ENCODE measurements at regions not wholly inside any gene's neighbourhood (a gene's known extent, or its start where the extent isn't known, plus 50 kb on each side); places are given as distances from the start of the nearest gene placed in this dataset.
"Not testable (repeated sequence)": the region's sequence is repeated elsewhere in the genome, so short reads cannot be mapped to it uniquely, and the experiment has no call there.

DNA sequence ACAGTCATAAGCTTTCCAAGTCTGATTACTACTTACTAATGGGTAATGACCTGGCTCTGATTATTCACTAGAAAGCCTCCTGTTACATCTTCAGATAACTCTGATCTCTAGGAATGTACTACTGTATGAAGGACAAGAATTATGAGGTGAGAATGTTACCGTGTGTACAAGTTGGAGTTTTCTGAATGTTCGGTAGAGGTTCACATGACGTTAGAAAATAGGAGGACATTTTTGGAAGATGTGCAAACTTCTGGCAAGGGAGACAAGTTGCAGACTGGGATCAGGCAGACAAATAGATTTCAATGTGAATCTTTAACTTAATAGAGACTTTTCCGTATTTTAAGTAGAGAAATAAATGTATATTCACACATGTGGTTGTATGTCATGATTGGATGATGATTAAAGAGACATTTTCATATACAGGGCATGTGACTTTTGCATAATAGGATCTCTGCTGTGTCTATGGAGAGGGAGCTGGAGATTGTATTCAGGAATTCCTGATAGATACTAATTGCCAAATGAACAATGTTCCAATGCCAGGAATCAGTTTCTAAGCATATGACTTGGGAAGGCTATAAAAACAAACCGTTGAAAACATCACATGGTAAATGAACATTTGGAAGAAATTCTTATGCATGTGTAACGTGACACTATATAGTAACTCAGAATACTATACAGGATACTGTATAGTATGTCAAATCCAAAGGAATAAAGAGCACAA lies 1695.8 kb upstream of the PIK3C3 start:
- Histone ChIP-seq H3K36me3 (no peaks in the 10 kb centered on the region), H3K27ac (no peak overlapping the region), H3K27me3 (no peaks in the 10 kb centered on the region), H3K4me1 (no peaks in the 10 kb centered on the region), H3K9me3 (peaks cover 0 to 3% (median 0%) of the 10 kb centered on the region in 4 donors), H3K4me3 (no peak overlapping the region)
- TF ChIP-seq, protein P1, sequence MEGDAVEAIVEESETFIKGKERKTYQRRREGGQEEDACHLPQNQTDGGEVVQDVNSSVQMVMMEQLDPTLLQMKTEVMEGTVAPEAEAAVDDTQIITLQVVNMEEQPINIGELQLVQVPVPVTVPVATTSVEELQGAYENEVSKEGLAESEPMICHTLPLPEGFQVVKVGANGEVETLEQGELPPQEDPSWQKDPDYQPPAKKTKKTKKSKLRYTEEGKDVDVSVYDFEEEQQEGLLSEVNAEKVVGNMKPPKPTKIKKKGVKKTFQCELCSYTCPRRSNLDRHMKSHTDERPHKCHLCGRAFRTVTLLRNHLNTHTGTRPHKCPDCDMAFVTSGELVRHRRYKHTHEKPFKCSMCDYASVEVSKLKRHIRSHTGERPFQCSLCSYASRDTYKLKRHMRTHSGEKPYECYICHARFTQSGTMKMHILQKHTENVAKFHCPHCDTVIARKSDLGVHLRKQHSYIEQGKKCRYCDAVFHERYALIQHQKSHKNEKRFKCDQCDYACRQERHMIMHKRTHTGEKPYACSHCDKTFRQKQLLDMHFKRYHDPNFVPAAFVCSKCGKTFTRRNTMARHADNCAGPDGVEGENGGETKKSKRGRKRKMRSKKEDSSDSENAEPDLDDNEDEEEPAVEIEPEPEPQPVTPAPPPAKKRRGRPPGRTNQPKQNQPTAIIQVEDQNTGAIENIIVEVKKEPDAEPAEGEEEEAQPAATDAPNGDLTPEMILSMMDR (IDR thresholded peaks at IDR 0.05): no peak
- TF ChIP-seq POLR2A (IDR thresholded peaks at IDR 0.05): no peak
- TF ChIP-seq EP300 (IDR thresholded peaks at IDR 0.05): peak in 1 of 4 donors; percentile 3
- TF ChIP-seq POLR2AphosphoS5 (IDR thresholded peaks at IDR 0.05): no peak
- 53 to 65% methylated on average over 6 of the region's 6 CpGs for WGBS, 2 donors
- ATAC-seq (ENCODE audit: low FRiP score in 2 of 2) (no peak), DNase-seq (no peak)

DNA sequence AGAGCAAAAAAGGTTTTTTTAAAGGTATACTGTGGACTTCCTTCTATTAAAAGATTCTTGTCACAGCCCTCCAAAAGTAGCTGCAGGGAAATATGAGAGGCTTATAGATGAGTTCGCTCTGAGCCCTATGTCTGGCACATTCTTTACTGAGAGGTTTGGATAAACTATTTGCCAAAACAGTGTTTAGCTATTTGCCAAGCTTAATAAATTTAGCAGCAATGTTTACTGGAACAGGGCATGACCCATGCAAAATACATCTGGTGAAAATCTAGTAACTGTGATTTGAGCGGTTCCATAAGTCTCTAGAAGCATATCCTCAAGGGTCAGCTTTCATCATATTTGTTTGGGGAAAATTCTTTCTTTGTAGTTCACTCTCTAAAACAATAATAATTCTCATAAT lies 1696.7 kb upstream of the PIK3C3 start:
- Histone ChIP-seq H3K27ac (no peak overlapping the region), H3K4me3 (no peak overlapping the region), H3K36me3 (no peaks in the 10 kb centered on the region), H3K4me1 (no peaks in the 10 kb centered on the region), H3K9me3 (peaks cover 0 to 3% (median 0%) of the 10 kb centered on the region in 4 donors), H3K27me3 (no peaks in the 10 kb centered on the region)
- TF ChIP-seq, protein P1 (IDR thresholded peaks at IDR 0.05): no peak
- peak in 1 of 4 donors; percentile 13 for TF ChIP-seq EP300 (IDR thresholded peaks at IDR 0.05)
- peak in 1 of 2 donors; percentile 26 for TF ChIP-seq POLR2AphosphoS5 (IDR thresholded peaks at IDR 0.05)
- DNase-seq: no peak
- WGBS, 2 donors: 29 to 64% methylated on average over 2 of the region's 2 CpGs
- no peak for ATAC-seq (ENCODE audit: low FRiP score in 2 of 2)

DNA sequence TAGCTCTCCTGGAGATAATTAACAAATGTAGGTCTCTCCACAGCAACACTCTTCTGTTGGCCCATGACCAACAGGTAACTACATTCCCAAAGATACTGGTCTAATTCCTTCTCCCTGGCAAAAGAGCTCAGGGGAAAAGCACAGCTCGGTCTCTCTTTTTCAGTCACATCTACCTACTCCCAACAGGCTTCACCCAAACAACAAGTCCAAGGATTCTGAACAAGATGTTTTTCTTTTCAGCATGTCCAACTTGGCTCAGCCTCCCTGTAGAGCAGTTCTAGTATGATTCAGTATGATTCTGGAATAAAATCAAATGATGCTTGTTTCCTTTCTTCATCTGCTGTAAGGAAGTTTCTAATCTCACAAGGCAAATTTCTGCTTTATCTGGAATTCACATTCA lies 1704.8 kb upstream of the PIK3C3 start:
- DNase-seq (no peak), ATAC-seq (ENCODE audit: low FRiP score in 2 of 2) (no peak)
- no peak for TF ChIP-seq EP300 (IDR thresholded peaks at IDR 0.05)
- no peak for TF ChIP-seq POLR2A (IDR thresholded peaks at IDR 0.05)
- TF ChIP-seq, protein P1 (IDR thresholded peaks at IDR 0.05): no peak
- no peak for TF ChIP-seq POLR2AphosphoS5 (IDR thresholded peaks at IDR 0.05)
- H3K27ac ChIP-seq: no peak overlapping the region
- no peak overlapping the region for H3K4me3 ChIP-seq
- no peaks in the 10 kb centered on the region for H3K27me3 ChIP-seq
- H3K4me1 ChIP-seq: no peaks in the 10 kb centered on the region
- no peaks in the 10 kb centered on the region for H3K9me3 ChIP-seq
- no peaks in the 10 kb centered on the region for H3K36me3 ChIP-seq
- 68 to 78% methylated on average over 1 of the region's 1 CpG for WGBS, 2 donors

DNA sequence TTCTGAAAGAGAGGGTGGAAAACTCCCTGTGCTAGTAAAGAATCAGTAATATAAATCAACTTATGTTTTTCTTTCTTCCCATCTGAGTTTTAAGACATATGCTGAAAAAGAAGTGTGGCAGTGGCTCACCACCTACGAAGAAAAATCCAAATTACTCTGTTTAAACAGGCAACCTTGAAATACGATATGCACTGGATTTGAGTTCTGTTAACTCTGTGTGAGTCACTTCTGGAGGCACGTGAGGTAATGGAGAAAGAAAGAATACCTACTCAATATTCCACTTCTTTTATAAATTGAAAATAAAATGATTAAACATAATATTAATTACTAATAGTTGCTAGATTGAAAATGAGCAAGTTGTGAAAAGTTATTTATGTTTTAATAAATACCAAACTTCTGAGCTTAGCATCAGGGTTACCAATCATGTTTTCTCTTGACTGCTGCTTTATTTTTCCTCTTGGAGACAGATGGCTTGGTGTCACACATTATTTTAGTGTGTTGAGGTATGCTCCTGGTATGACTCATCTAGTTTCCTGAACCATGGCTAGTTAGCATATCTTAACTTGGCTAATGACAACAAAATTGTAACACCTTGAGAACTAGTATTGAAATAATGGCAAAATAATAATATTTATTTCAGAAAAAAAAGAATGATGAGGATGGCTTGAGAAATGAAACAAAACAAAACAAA lies 1705.5 kb upstream of the PIK3C3 start:
- ATAC-seq (ENCODE audit: low FRiP score in 2 of 2) (no peak), DNase-seq (no peak)
- no peak for TF ChIP-seq EP300 (IDR thresholded peaks at IDR 0.05)
- no peak for TF ChIP-seq POLR2AphosphoS5 (IDR thresholded peaks at IDR 0.05)
- TF ChIP-seq, protein P1 (IDR thresholded peaks at IDR 0.05): no peak
- no peak for TF ChIP-seq POLR2A (IDR thresholded peaks at IDR 0.05)
- H3K36me3 ChIP-seq: no peaks in the 10 kb centered on the region
- no peaks in the 10 kb centered on the region for H3K9me3 ChIP-seq
- H3K27me3 ChIP-seq: no peaks in the 10 kb centered on the region
- WGBS, 2 donors: 61 to 66% methylated on average over 3 of the region's 3 CpGs
- no peak overlapping the region for H3K27ac ChIP-seq
- H3K4me1 ChIP-seq: no peaks in the 10 kb centered on the region
- no peak overlapping the region for H3K4me3 ChIP-seq

DNA sequence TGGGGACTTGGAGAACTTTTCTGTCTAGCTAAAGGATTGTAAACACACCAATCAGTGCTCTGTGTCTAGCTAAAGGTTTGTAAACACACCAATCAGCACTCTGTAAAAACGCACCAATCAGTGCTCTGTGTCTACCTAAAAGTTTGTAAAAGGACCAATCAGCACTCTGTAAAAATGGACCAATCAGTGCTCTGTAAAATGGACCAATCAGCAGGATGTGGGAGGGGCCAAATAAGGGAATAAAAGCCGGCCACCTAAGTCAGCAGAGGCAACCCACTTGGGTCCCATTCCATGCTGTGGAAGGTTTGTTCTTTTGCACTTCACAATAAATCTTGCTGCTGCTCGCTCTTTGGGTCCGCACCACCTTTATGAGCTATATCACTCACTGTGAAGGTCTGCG lies 1709.4 kb upstream of the PIK3C3 start:
- not testable (repeated sequence) for ATAC-seq (ENCODE audit: low FRiP score in 2 of 2); H3K9me3 ChIP-seq; H3K4me1 ChIP-seq; DNase-seq; H3K4me3 ChIP-seq; H3K27ac ChIP-seq; H3K27me3 ChIP-seq; H3K36me3 ChIP-seq
- 81 to 87% methylated on average over 5 of the region's 5 CpGs for WGBS, 2 donors
